WTC11 (cell line): ENCODE measurements at regions not wholly inside any gene's neighbourhood (a gene's known extent, or its start where the extent isn't known, plus 50 kb on each side); places are given as distances from the start of the nearest gene placed in this dataset.

Experiments used
- JUN ChIP-seq: sonication (generic); formaldehyde crosslinking; IDR thresholded peaks from 2 replicates; pipeline ENCODE4 v1.8.0; 2023; ENCODE audit warnings: mild to moderate bottlenecking, missing genetic modification reagents
- NFE2L1 ChIP-seq: sonication (generic); formaldehyde crosslinking; IDR thresholded peaks from 2 replicates; pipeline ENCODE4 v1.8.1; 2023; ENCODE audit warnings: missing genetic modification reagents
- NR2C2 ChIP-seq: sonication (generic); formaldehyde crosslinking; IDR thresholded peaks from 2 replicates; pipeline ENCODE4 v1.8.0; 2022; ENCODE audit warnings: mild to moderate bottlenecking, missing genetic modification reagents
- NR3C1 ChIP-seq: sonication (generic); formaldehyde crosslinking; conservative IDR thresholded peaks from 2 replicates; pipeline ENCODE4 v1.8.1; 2023; ENCODE audit warnings: low read depth, mild to moderate bottlenecking, missing genetic modification reagents
- ZNF121 ChIP-seq: sonication (generic); formaldehyde crosslinking; IDR thresholded peaks from 2 replicates; pipeline ENCODE4 v1.8.0; 2023; ENCODE audit warnings: missing genetic modification reagents
- ZNF232 ChIP-seq: sonication (generic); formaldehyde crosslinking; IDR thresholded peaks from 2 replicates; pipeline ENCODE4 v1.8.0; 2022; ENCODE audit warnings: mild to moderate bottlenecking, missing genetic modification reagents
- TF ChIP-seq, protein P1 (sequence below): fragments of 200-600 bp; IDR thresholded peaks from 2 replicates; pipeline ENCODE4 v1.8.0; 2022; ENCODE audit warnings: antibody characterized with exemption
- TF ChIP-seq, protein P2 (sequence below): sonication (generic); formaldehyde crosslinking; conservative IDR thresholded peaks from 2 replicates; pipeline ENCODE4 v1.8.1; 2023; ENCODE audit warnings: mild to moderate bottlenecking, low read depth, missing genetic modification reagents, moderate library complexity

DNA sequence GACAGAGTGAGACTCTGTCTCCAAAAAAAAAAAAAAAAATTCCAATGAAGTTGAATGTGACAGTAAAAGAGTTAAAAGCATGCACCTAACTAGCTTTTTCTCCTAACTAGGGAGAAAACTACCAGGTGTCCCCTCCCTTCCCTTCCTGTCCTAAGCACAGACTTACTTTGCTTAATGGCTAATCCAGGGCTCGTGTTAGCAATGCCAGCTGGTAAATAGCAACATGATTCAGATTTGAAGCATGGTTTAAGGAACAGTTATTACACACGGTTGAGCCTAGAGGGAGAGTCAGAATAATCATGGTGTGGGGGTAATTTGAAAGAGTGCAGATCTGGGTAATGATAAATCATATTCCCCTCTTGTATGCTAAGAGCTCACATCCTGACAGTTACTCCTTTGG lies 338.3 kb downstream of the STIM2 start:
- TF ChIP-seq, protein P1, sequence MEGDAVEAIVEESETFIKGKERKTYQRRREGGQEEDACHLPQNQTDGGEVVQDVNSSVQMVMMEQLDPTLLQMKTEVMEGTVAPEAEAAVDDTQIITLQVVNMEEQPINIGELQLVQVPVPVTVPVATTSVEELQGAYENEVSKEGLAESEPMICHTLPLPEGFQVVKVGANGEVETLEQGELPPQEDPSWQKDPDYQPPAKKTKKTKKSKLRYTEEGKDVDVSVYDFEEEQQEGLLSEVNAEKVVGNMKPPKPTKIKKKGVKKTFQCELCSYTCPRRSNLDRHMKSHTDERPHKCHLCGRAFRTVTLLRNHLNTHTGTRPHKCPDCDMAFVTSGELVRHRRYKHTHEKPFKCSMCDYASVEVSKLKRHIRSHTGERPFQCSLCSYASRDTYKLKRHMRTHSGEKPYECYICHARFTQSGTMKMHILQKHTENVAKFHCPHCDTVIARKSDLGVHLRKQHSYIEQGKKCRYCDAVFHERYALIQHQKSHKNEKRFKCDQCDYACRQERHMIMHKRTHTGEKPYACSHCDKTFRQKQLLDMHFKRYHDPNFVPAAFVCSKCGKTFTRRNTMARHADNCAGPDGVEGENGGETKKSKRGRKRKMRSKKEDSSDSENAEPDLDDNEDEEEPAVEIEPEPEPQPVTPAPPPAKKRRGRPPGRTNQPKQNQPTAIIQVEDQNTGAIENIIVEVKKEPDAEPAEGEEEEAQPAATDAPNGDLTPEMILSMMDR, result no peak
- TF ChIP-seq NR2C2 (CRISPR knock-in tag) (no peak), ZNF121 (no peak), NR3C1 (CRISPR knock-in tag) (no peak), NFE2L1 (CRISPR knock-in tag) (no peak), JUN (CRISPR knock-in tag) (no peak), ZNF232 (CRISPR knock-in tag) (no peak)
- TF ChIP-seq, protein P2, sequence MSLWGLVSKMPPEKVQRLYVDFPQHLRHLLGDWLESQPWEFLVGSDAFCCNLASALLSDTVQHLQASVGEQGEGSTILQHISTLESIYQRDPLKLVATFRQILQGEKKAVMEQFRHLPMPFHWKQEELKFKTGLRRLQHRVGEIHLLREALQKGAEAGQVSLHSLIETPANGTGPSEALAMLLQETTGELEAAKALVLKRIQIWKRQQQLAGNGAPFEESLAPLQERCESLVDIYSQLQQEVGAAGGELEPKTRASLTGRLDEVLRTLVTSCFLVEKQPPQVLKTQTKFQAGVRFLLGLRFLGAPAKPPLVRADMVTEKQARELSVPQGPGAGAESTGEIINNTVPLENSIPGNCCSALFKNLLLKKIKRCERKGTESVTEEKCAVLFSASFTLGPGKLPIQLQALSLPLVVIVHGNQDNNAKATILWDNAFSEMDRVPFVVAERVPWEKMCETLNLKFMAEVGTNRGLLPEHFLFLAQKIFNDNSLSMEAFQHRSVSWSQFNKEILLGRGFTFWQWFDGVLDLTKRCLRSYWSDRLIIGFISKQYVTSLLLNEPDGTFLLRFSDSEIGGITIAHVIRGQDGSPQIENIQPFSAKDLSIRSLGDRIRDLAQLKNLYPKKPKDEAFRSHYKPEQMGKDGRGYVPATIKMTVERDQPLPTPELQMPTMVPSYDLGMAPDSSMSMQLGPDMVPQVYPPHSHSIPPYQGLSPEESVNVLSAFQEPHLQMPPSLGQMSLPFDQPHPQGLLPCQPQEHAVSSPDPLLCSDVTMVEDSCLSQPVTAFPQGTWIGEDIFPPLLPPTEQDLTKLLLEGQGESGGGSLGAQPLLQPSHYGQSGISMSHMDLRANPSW (CRISPR knock-in tag), result no peak
